NCI-H510A (cell line): ENCODE measurements at regions not wholly inside any gene's neighbourhood (a gene's known extent, or its start where the extent isn't known, plus 50 kb on each side); places are given as distances from the start of the nearest gene placed in this dataset.
"Not testable (repeated sequence)": the region's sequence is repeated elsewhere in the genome, so short reads cannot be mapped to it uniquely, and the experiment has no call there.

ENCODE experiments used
- DNase-seq: peaks from one replicate; lab custom pipeline; 2025; lab: John Stamatoyannopoulos, UW

GRCh38 chr3:106022913-106023312 is 154.1 kb upstream of the CBLB start:
- DNase-seq: no peak

DNA sequence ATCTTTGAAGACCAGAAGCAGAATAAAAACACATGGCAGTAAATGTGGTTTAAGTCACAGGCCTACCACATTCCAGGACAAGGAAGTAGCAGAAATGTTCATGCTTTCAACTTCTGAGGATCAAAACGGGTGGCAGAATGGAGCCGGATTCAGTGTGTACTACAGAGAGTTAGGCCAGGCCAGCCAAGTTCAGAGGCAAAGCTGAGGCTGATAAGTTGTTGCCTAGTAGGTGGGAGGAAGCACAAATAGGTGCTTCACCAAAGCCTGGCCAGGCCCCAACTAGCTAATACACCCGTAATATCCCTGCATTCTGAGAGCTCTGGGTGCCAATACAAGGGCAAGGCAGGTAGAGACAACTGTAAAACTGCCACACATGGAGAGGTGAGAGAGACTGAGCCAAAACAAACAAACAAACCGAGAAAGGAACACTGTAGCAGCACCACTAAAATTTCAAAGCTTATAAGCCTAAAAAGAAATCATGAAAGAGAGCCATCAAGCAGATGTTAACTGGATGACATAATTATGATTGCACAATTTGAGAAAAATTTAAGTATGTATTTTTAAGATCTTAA is 156.4 kb upstream of the CBLB start:
- DNase-seq: no peak

DNA sequence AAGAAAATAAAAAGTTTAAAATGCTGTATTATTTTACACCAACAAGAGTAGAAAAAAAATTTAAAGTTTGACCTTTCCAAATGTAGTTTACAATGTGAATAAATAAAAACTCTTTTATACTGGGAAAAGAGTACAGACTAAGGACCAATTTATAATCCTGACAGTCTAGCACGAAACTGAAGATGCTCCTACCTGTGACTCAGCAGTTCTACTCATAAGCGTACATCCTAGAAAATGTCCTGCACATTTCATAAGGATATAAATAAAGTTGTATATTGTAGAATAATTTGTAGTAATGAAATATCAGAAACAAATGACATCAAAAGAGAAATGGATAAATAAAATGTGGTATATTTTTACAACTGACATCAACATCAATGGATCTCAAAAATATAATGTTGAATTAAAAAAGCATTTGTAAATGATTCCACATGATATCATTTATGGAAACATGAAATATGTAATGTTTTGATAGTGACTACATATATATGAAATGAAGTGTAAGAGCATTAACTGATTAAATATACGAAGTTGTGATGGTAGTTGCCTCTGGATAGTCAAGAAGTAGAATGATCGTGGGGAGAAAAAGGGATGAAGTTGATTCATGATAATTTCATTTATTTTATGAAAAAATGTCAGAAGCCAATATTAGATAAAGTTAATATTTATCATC is 161.3 kb upstream of the CBLB start:
- no peak for DNase-seq

GRCh38 chr3:106030627-106030963 is 161.8 kb upstream of the CBLB start:
- no peak for DNase-seq

DNA sequence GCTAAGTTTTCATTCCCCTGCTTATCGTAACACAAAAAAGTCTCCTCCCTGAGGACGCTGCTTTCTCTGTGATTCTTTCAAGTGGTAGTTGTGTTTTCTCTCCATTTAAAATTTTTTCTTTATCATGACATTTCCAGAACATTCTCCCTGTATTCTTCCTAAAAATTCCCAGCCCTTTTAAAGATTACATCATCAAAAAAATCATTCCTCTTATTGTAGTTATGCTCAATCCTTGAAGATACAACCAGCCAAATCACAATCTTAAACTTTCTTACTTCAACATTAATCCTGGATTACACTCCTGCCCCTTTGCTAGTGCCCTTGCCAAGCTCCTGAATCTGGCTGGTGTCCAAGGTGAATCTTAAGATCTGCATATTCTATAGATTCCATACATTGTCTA is 163.7 kb upstream of the CBLB start:
- DNase-seq: no peak

GRCh38 chr3:106033654-106034053 is 164.8 kb upstream of the CBLB start:
- no peak for DNase-seq

- DNase-seq: no peak
These were observed 165.5 kb upstream of the CBLB start for GRCh38 chr3:106034313-106034712.

DNA sequence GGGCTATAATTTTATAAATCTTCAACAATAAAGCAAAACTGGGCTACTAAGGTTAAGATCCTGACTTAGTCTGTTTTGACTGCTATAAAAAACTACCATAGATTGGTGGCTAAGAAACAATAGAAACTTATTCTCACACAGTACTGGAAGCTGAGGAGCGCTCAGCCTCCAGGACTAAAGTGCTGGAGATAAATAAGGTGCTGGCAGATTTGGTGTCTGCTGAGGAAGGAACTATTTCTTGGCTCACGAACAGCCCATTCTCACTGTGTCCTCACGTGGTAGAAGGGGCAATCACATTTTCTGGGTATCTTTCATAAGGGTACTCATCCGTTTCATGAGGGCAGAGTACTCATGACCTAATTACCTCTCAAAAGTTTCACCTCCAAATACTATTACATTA is 166.8 kb upstream of the CBLB start:
- DNase-seq: no peak

DNA sequence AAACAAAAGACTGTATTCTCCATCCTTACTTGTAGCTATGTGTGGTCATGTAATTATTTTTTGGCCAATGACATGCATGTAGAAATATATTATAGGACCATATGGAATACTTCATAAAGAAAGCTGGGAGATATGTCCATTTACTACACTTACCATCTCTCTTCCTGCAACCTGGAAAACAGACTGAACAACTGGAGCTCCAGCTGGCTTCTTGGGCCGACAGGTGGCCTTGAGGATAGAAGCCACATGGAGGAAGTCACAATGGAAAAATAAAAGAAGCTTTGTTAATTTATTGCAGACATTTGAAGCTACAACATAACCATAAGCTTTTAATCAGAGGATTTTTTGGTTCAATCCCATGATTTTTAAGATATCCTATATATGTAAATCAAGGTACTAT is 167.9 kb upstream of the CBLB start:
- no peak for DNase-seq

DNA sequence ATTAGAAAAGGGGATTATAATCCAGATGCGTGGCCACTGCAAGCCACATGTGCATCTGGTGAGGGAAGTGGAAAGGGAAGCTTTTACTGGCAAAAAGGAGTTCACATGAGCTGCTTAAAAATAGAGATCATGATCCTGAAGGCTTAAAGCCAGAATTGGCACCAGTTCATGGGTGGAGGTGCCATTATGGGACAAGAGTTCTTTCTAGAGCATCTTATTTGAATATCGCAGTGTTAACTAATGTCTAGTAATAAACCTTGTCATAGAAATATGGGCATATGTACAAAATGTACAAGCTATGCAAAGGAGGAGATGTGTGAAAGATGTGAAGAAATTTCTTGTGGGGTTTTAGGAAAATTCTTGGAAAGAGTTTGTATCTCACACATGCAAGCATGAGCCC is 178.4 kb upstream of the CBLB start:
- no peak for DNase-seq

DNA sequence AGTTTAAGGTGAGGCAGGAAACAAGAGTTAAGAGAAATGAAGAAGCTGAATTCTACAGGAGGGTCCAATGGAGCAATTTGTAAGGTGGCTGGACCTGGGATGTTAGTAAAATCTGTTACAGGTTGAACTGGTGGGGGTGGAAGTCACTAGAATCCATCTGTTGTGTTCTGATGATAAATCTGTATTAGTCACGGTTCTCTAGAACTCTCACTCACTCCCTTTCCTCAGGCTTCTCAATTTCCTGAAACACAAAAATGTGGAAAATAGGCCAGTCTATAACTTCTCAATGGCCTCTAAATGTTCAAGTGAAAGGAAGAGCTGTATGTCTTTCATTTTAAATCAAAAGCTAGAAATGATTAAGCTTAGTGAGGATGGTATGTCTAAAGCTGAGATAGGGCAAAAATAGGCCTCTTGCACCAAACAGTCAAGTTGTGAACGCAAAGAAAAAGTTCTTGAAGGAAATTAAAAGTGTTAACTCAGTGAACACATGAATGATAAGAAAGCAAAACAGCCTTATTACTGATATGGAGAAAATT is 180.2 kb upstream of the CBLB start:
- DNase-seq: no peak

DNA sequence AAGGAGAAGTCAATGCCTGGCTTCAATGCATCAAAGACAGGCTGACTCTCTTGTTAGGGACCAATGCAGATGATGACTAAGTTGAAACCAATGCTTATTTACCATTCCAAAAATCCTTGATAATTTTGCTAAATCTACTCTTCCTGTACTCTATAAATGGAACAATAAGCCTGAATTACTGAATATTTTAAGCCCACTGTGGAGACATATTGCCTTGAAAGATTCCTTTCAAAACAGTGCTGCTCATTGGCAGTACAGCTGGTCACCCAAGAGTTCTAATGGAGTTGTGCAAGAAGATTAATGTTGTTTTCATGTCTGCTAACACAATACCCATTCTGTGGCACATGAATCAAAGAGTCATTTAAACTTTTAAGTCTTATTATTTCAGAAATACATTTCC is 181.0 kb upstream of the CBLB start:
- no peak for DNase-seq

DNA sequence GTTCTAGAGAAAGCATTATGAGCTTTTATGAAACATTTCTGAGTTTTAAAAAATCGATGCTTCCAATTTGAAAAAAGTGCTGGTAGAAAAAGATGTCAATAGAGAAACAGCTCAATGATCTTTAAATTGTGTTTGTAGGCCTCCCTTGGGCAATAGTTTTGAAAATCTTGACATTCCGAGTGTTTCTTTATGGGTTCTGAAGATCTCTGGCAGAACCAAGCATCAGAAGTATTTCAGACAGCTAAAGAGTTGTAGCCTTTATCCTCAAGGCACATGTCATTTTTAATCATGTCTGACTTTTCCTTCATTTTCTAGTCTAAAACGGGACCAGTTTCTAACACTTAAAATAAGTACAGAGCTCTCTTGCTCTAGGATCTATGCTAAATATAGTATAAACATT is 188.1 kb upstream of the CBLB start:
- DNase-seq: no peak

DNA sequence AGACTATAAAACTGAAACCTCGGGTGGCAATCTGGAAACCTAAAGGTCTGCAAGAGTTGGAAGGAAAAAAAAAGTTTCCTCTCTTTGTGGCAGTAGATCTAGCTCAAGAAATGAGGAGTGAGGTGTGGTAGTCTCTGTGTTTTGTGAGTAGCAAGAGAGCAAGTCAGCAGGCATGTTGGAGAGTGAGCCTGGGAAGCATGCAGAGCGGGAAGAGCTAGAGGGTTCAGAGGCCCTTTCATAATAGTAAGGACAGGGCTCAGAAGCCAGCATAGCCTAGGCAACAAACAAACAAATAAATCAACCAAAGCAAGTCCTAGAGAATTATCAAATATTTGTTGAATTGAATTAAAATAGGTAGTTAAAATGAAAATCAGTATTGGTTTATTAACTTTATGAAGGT is 189.7 kb upstream of the CBLB start:
- no peak for DNase-seq

DNA sequence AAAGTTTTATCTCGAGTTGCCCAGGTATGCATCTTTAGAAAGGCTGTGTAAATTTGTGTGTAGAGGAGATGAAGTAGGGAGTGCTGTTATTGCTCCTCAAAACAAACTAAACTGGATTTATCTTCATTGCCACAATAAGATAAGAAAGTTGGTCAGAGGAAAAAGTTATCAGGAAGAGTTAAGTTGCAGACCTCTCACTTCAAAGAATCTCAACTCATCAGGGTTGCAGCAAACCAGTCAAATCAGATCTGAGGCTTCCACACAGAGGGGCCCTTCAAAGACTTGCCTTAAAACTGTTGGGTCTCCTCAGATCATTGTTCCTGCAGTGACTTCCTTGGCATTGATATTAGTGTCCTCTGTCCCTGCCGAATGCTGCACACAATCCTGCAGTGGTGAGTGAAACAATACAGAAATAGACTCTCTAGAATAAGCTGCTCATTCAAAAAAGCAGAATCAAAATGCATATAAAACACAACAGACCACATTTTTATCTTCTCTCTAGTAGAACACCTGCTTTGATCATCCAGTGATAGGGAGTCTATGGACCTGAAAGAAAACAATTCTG is 191.2 kb upstream of the CBLB start:
- DNase-seq: no peak

DNA sequence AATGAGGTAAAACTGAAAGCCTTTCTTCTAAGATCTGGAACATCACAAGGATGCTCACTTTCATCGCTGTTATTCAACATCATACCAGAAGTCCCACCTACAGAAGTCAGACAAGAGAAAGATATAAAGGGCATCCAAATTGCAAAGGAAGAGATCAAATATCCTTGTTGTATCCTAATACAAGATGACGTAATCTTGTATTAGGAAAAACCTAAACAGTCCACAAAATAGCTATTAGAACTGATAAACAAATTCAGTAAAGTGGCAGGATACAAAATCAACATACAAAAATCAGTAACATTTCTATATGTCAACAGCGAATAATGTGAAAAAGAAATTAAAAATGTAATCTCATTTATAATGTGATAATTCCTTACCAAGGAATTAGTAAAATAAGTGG is 195.1 kb upstream of the CBLB start:
- DNase-seq: no peak

- DNase-seq: no peak
These were observed 197.0 kb upstream of the CBLB start for GRCh38 chr3:106065831-106066230.

DNA sequence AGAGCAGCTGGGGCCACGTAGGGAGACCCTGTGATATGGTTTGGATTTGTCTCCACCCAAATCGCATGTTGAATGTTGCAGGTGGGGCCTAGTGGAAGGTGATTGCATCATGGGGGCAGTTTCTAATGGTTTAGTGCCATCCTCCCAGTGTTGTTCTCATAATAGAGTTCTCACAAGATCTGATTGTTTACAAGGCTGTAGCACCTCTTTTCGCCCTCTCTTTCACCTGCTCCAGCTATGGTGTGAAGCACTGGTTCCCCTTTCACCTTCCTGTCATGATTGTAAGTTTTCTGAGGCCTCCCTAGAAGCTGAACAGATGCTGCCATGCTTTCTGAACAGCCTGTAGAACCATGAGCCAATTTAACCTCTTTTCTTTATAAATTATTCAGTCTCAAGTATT is 198.9 kb upstream of the CBLB start:
- DNase-seq: no peak

- no peak for DNase-seq
These were observed 199.6 kb upstream of the CBLB start for GRCh38 chr3:106068381-106068780.

- no peak for DNase-seq
These were observed 200.0 kb upstream of the CBLB start for GRCh38 chr3:106068795-106069194.

DNA sequence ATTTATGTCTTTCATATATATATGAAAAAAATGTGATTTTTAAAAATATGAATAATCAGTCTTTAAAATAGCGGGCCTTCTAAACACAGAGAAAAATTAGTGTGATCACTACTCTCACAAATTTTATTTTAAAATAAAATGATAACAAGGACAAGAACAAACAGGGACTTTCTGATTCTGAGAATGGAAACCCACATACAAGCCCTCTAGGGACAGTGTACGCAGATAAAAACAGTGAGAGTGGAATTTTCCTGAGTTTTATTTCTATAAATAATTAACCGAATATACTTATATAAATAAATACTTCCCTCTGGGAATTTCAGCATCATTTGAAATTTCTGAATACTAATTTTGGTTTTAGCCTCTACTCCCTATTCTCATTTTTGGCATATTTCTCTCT is 201.4 kb upstream of the CBLB start:
- no peak for DNase-seq

DNA sequence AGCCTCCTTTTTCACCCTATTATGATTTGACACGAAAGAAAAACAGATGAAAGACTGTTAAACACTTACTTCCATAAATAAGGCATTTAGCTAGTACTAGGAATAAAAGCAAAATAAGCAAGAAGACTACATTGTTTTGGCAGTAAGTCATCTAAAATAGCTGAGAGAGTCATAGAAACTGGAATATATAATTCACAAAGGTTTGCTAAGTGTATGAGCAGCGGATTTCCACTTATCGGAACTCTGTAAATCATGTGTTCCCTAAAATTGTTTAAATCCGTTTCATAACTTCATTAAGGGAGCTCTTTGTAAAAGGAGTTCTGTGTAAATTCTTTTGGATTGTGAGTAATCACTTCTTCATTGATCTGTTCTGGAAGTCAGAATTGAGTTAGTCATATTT is 202.5 kb upstream of the CBLB start:
- DNase-seq: no peak

- not testable (repeated sequence) for DNase-seq
These were observed 203.8 kb upstream of the CBLB start for GRCh38 chr3:106072596-106072995.

DNA sequence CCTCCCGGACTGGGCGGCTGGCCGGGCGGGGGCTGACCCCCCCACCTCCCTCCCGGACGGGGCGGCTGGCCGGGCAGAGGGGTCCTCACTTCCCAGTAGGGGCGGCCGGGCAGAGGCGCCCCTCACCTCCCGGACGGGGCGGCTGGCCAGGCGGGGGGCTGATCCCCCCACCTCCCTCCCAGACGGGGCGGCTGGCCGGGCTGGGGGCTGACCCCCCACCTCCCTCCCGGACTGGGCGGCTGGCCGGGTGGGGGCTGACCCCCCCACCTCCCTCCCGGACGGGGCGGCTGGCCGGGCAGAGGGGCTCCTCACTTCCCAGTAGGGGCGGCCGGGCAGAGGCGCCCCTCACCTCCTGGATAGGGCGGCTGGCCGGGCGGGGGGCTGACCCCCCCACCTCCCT is 205.0 kb upstream of the CBLB start:
- DNase-seq: not testable (repeated sequence)
